ENCODE measurements at regions not wholly inside any gene's neighbourhood (a gene's known extent, or its start where the extent isn't known, plus 50 kb on each side); places are given as distances from the start of the nearest gene placed in this dataset.

GRCh38 chr9:135373151-135373685 lies 106.4 kb upstream of the PPP1R26 start:
- Histone ChIP-seq H3K14ac (replicated peaks; ENCODE audit: low read depth, low read length) (no peak overlapping the region), H3K4me2 (ENCODE audit: low read depth, low read length) (no peak overlapping the region), H4K5ac (ENCODE audit: low read depth, low read length) (no peak overlapping the region), H3K56ac (ENCODE audit: extremely low read depth, insufficient read depth, low read length) (no peak overlapping the region), H3K4ac (ENCODE audit: low read depth, low read length) (no peak overlapping the region), H2AK5ac (ENCODE audit: low read depth, low read length) (no peak overlapping the region), H4K8ac (ENCODE audit: low read depth in 2 of 2, low read length in 2 of 2) (no peak overlapping the region), H2BK15ac (ENCODE audit: low read depth, low read length) (no peak overlapping the region), H4K20me1 (ENCODE audit: insufficient read depth, low read length) (no peaks in the 10 kb centered on the region), H3K4me3 (ENCODE audit: insufficient read depth, low read depth, low read length) (no peak overlapping the region), H2BK20ac (ENCODE audit: low read depth, low read length) (no peak overlapping the region), H2BK120ac (ENCODE audit: low read depth, low read length) (no peak overlapping the region), H3K18ac (ENCODE audit: low read depth, low read length) (no peak overlapping the region), H3K9ac (ENCODE audit: low read depth, low read length) (no peak overlapping the region), H3K36me3 (ENCODE audit: control insufficient read depth, insufficient read depth, low read length) (no peaks in the 10 kb centered on the region), H3K9me1 (ENCODE audit: insufficient read depth, low read length) (no peaks in the 10 kb centered on the region), H2BK5ac (ENCODE audit: low read depth, low read length, poor library complexity, severe bottlenecking) (no peak overlapping the region), H3K9me3 (ENCODE audit: control insufficient read depth, insufficient read depth, low read length) (peaks cover 3% of the 10 kb centered on the region; the same call in 1 of the 2 replicates), H2AFZ (replicated peaks; ENCODE audit: low read length, poor library complexity) (no peak overlapping the region), H4K91ac (ENCODE audit: insufficient read depth, low read depth, low read length) (no peak overlapping the region), H3K27ac (ENCODE audit: insufficient read depth, low read length) (no peak overlapping the region), H2AK9ac (replicated peaks; ENCODE audit: low read depth, low read length, poor library complexity) (no peak overlapping the region), H3K27me3 (ENCODE audit: control insufficient read depth, insufficient read depth, low read length) (no peaks in the 10 kb centered on the region; the same call in 1 of the 2 replicates), H3K79me1 (ENCODE audit: low read depth in 1 of 2, low read length in 2 of 2) (no peaks in the 10 kb centered on the region), H3K4me1 (ENCODE audit: control insufficient read depth, insufficient read depth, low read length) (no peaks in the 10 kb centered on the region), H3K23ac (ENCODE audit: low read depth, low read length) (no peak overlapping the region)
- ATAC-seq (ENCODE audit: low read depth) (no peak), DNase-seq (no peak)
- BruUV-seq (replicated peaks): no TSS peak
- dilution Hi-C loops (cut with HindIII; ENCODE audit: low sequenced_read_pairs, unreplicated experiment) (no loop called here), in situ Hi-C loops (cut with MboI; ENCODE audit: low sequenced_read_pairs) (no loop called here), intact Hi-C loops (cut with micrococcal nuclease) (no loop called here)
- CTCF ChIA-PET: no interaction called here
- POLR2A ChIA-PET (ENCODE audit: unreplicated experiment): no interaction called here
- TF ChIP-seq CHD1 (IDR thresholded peaks at IDR 0.05; ENCODE audit: low read depth, low read length): no peak
- TF ChIP-seq USF2 (IDR thresholded peaks at IDR 0.05; ENCODE audit: low read depth, low read length): no peak
- TF ChIP-seq RCOR1 (IDR thresholded peaks at IDR 0.05; ENCODE audit: insufficient replicate concordance, low read length): no peak
- no peak for TF ChIP-seq POLR2A (IDR thresholded peaks at IDR 0.05; ENCODE audit: low read depth, low read length)
- TF ChIP-seq ELK1 (IDR thresholded peaks at IDR 0.05; ENCODE audit: borderline replicate concordance, low read depth, low read length): no peak
- TF ChIP-seq MAZ (IDR thresholded peaks at IDR 0.05; ENCODE audit: borderline replicate concordance, low read depth, low read length): no peak
- no peak for TF ChIP-seq MXI1 (IDR thresholded peaks at IDR 0.05; ENCODE audit: borderline replicate concordance, low read depth, low read length)
- no peak for TF ChIP-seq BHLHE40 (IDR thresholded peaks at IDR 0.05; ENCODE audit: low read depth, low read length)
- TF ChIP-seq CEBPB (IDR thresholded peaks at IDR 0.05; ENCODE audit: low read depth, low read length): no peak
- no peak for TF ChIP-seq FOS (IDR thresholded peaks at IDR 0.05; ENCODE audit: low read depth, low read length)
- TF ChIP-seq RFX5 (IDR thresholded peaks at IDR 0.05; ENCODE audit: low read depth, low read length): no peak
- TF ChIP-seq SMC3 (IDR thresholded peaks at IDR 0.05; ENCODE audit: low read depth, low read length): no peak
- TF ChIP-seq CTCF (conservative IDR thresholded peaks at IDR 0.05; ENCODE audit: low read depth, low read length): no peak
- TF ChIP-seq RAD21 (IDR thresholded peaks at IDR 0.05; ENCODE audit: low read length): no peak
- TF ChIP-seq NFE2L2 (IDR thresholded peaks at IDR 0.05; ENCODE audit: low read depth, low read length): no peak
- no peak for TF ChIP-seq MAFK (IDR thresholded peaks at IDR 0.05; ENCODE audit: low read depth, low read length)
- WGBS, 2 experiments (ENCODE audit: extremely low coverage in 2 of 2, insufficient read length in 1 of 2): 77% methylated on average over 12 of the region's 22 CpGs; no CpG with 5 or more reads in 1 of the 2 experiments

Measured in IMR-90 (cell line).